ENCODE measurements at regions not wholly inside any gene's neighbourhood (a gene's known extent, or its start where the extent isn't known, plus 50 kb on each side); places are given as distances from the start of the nearest gene placed in this dataset.

GRCh38 chr5:18105449-18105848, 471.2 kb downstream of the TAF11L14 start:
- H3K4me3 ChIP-seq (ENCODE audit: low read depth, low read length) = no peak overlapping the region
- no peaks in the 10 kb centered on the region for H3K4me1 ChIP-seq (ENCODE audit: control insufficient read depth, insufficient read depth, low read length)
- no CpG with 5 or more reads among the region's 1 CpG for WGBS (ENCODE audit: insufficient coverage)
- H3K27me3 ChIP-seq (ENCODE audit: control insufficient read depth, insufficient read depth, low read length) = no peaks in the 10 kb centered on the region
- no peaks in the 10 kb centered on the region for H3K36me3 ChIP-seq (ENCODE audit: control insufficient read depth, insufficient read depth, low read length)
- no peak overlapping the region for H3K27ac ChIP-seq (ENCODE audit: low read depth, low read length)
- DNase-seq (ENCODE audit: low read depth in 4 of 6, low spot score in 6 of 6) = no peak
- no peaks in the 10 kb centered on the region for H3K9me3 ChIP-seq (ENCODE audit: control insufficient read depth, insufficient read depth, low read length)

GRCh38 chr5:18111906-18112465, 477.7 kb downstream of the TAF11L14 start:
- Histone ChIP-seq H3K4me1 (ENCODE audit: control insufficient read depth, insufficient read depth, low read length) (no peaks in the 10 kb centered on the region), H3K27me3 (ENCODE audit: control insufficient read depth, insufficient read depth, low read length) (no peaks in the 10 kb centered on the region), H3K9me3 (ENCODE audit: control insufficient read depth, insufficient read depth, low read length) (no peaks in the 10 kb centered on the region), H3K27ac (ENCODE audit: low read depth, low read length) (no peak overlapping the region), H3K4me3 (ENCODE audit: low read depth, low read length) (no peak overlapping the region), H3K36me3 (ENCODE audit: control insufficient read depth, insufficient read depth, low read length) (no peaks in the 10 kb centered on the region)
- no CpG with 5 or more reads among the region's 5 CpGs for WGBS (ENCODE audit: insufficient coverage)
- DNase-seq (ENCODE audit: low read depth in 4 of 6, low spot score in 6 of 6) = no peak

- no peaks in the 10 kb centered on the region for H3K27me3 ChIP-seq (ENCODE audit: control insufficient read depth, insufficient read depth, low read length)
- peak in 3 of 6 donors; percentile 48 to 87 (median 83) for DNase-seq (ENCODE audit: low read depth in 4 of 6, low spot score in 6 of 6)
- H3K4me3 ChIP-seq (ENCODE audit: low read depth, low read length) = no peak overlapping the region
- no peaks in the 10 kb centered on the region for H3K36me3 ChIP-seq (ENCODE audit: control insufficient read depth, insufficient read depth, low read length)
- WGBS (ENCODE audit: insufficient coverage) = 100% methylated on average over 1 of the region's 3 CpGs
- H3K4me1 ChIP-seq (ENCODE audit: control insufficient read depth, insufficient read depth, low read length) = no peaks in the 10 kb centered on the region
- no peaks in the 10 kb centered on the region for H3K9me3 ChIP-seq (ENCODE audit: control insufficient read depth, insufficient read depth, low read length)
- H3K27ac ChIP-seq (ENCODE audit: low read depth, low read length) = no peak overlapping the region
Measured at GRCh38 chr5:18113721-18114120, 479.5 kb downstream of the TAF11L14 start.

GRCh38 chr5:18114151-18114757, 480.0 kb downstream of the TAF11L14 start:
- H3K4me3 ChIP-seq (ENCODE audit: low read depth, low read length) = peak overlapping the region; percentile 22
- no peaks in the 10 kb centered on the region for H3K4me1 ChIP-seq (ENCODE audit: control insufficient read depth, insufficient read depth, low read length)
- peak in 4 of 6 donors; percentile 30 to 91 (median 48) for DNase-seq (ENCODE audit: low read depth in 4 of 6, low spot score in 6 of 6)
- 20% methylated on average over 2 of the region's 6 CpGs for WGBS (ENCODE audit: insufficient coverage)
- no peak overlapping the region for H3K27ac ChIP-seq (ENCODE audit: low read depth, low read length)
- no peaks in the 10 kb centered on the region for H3K36me3 ChIP-seq (ENCODE audit: control insufficient read depth, insufficient read depth, low read length)
- no peaks in the 10 kb centered on the region for H3K9me3 ChIP-seq (ENCODE audit: control insufficient read depth, insufficient read depth, low read length)
- no peaks in the 10 kb centered on the region for H3K27me3 ChIP-seq (ENCODE audit: control insufficient read depth, insufficient read depth, low read length)

- Histone ChIP-seq H3K4me1 (ENCODE audit: control insufficient read depth, insufficient read depth, low read length) (no peaks in the 10 kb centered on the region), H3K4me3 (ENCODE audit: low read depth, low read length) (no peak overlapping the region), H3K36me3 (ENCODE audit: control insufficient read depth, insufficient read depth, low read length) (no peaks in the 10 kb centered on the region), H3K9me3 (ENCODE audit: control insufficient read depth, insufficient read depth, low read length) (peaks cover 1% of the 10 kb centered on the region), H3K27ac (ENCODE audit: low read depth, low read length) (no peak overlapping the region), H3K27me3 (ENCODE audit: control insufficient read depth, insufficient read depth, low read length) (no peaks in the 10 kb centered on the region)
- no peak for DNase-seq (ENCODE audit: low read depth in 4 of 6, low spot score in 6 of 6)
- WGBS (ENCODE audit: insufficient coverage) = no CpG with 5 or more reads among the region's 2 CpGs
Measured at GRCh38 chr5:18117968-18118367, 483.7 kb downstream of the TAF11L14 start.

- no peaks in the 10 kb centered on the region for H3K27me3 ChIP-seq (ENCODE audit: control insufficient read depth, insufficient read depth, low read length)
- 98% methylated on average over 5 of the region's 11 CpGs for WGBS (ENCODE audit: insufficient coverage)
Measured at GRCh38 chr5:18119156-18119785, 485.0 kb downstream of the TAF11L14 start.

GRCh38 chr5:18141222-18141621, 507.0 kb downstream of the TAF11L14 start:
- no peak for DNase-seq (ENCODE audit: low read depth in 4 of 6, low spot score in 6 of 6)
- H3K27ac ChIP-seq (ENCODE audit: low read depth, low read length) = no peak overlapping the region
- H3K4me3 ChIP-seq (ENCODE audit: low read depth, low read length) = no peak overlapping the region
- H3K27me3 ChIP-seq (ENCODE audit: control insufficient read depth, insufficient read depth, low read length) = no peaks in the 10 kb centered on the region
- H3K9me3 ChIP-seq (ENCODE audit: control insufficient read depth, insufficient read depth, low read length) = peaks cover 3% of the 10 kb centered on the region
- no peaks in the 10 kb centered on the region for H3K4me1 ChIP-seq (ENCODE audit: control insufficient read depth, insufficient read depth, low read length)
- H3K36me3 ChIP-seq (ENCODE audit: control insufficient read depth, insufficient read depth, low read length) = no peaks in the 10 kb centered on the region

More at GRCh38 chr5:18119156-18119785, 485.0 kb downstream of the TAF11L14 start:
- no peaks in the 10 kb centered on the region for H3K4me1 ChIP-seq (ENCODE audit: control insufficient read depth, insufficient read depth, low read length)
- no peak overlapping the region for H3K27ac ChIP-seq (ENCODE audit: low read depth, low read length)
- no peaks in the 10 kb centered on the region for H3K36me3 ChIP-seq (ENCODE audit: control insufficient read depth, insufficient read depth, low read length)
- no peak overlapping the region for H3K4me3 ChIP-seq (ENCODE audit: low read depth, low read length)
- peaks cover 1% of the 10 kb centered on the region for H3K9me3 ChIP-seq (ENCODE audit: control insufficient read depth, insufficient read depth, low read length)
- no peak for DNase-seq (ENCODE audit: low read depth in 4 of 6, low spot score in 6 of 6)

- no peaks in the 10 kb centered on the region for H3K27me3 ChIP-seq (ENCODE audit: control insufficient read depth, insufficient read depth, low read length)
- no peak overlapping the region for H3K27ac ChIP-seq (ENCODE audit: low read depth, low read length)
- no peak for DNase-seq (ENCODE audit: low read depth in 4 of 6, low spot score in 6 of 6)
- H3K4me3 ChIP-seq (ENCODE audit: low read depth, low read length) = no peak overlapping the region
- H3K36me3 ChIP-seq (ENCODE audit: control insufficient read depth, insufficient read depth, low read length) = no peaks in the 10 kb centered on the region
- H3K9me3 ChIP-seq (ENCODE audit: control insufficient read depth, insufficient read depth, low read length) = peaks cover 3% of the 10 kb centered on the region
- no peaks in the 10 kb centered on the region for H3K4me1 ChIP-seq (ENCODE audit: control insufficient read depth, insufficient read depth, low read length)
- WGBS (ENCODE audit: insufficient coverage) = no CpG with 5 or more reads among the region's 1 CpG
Measured at GRCh38 chr5:18142831-18143230, 508.6 kb downstream of the TAF11L14 start.

GRCh38 chr5:18152671-18153070, 518.4 kb downstream of the TAF11L14 start:
- no CpG with 5 or more reads among the region's 2 CpGs for WGBS (ENCODE audit: insufficient coverage)
- no peak overlapping the region for H3K27ac ChIP-seq (ENCODE audit: low read depth, low read length)
- no peaks in the 10 kb centered on the region for H3K36me3 ChIP-seq (ENCODE audit: control insufficient read depth, insufficient read depth, low read length)
- H3K9me3 ChIP-seq (ENCODE audit: control insufficient read depth, insufficient read depth, low read length) = no peaks in the 10 kb centered on the region
- DNase-seq (ENCODE audit: low read depth in 4 of 6, low spot score in 6 of 6) = peak in 2 of 6 donors; percentile 59 to 78
- H3K4me3 ChIP-seq (ENCODE audit: low read depth, low read length) = no peak overlapping the region
- H3K27me3 ChIP-seq (ENCODE audit: control insufficient read depth, insufficient read depth, low read length) = no peaks in the 10 kb centered on the region
- no peaks in the 10 kb centered on the region for H3K4me1 ChIP-seq (ENCODE audit: control insufficient read depth, insufficient read depth, low read length)

- H3K9me3 ChIP-seq (ENCODE audit: control insufficient read depth, insufficient read depth, low read length) = peaks cover 2% of the 10 kb centered on the region
- no peak overlapping the region for H3K27ac ChIP-seq (ENCODE audit: low read depth, low read length)
- no CpG with 5 or more reads among the region's 2 CpGs for WGBS (ENCODE audit: insufficient coverage)
- H3K4me3 ChIP-seq (ENCODE audit: low read depth, low read length) = no peak overlapping the region
- no peaks in the 10 kb centered on the region for H3K36me3 ChIP-seq (ENCODE audit: control insufficient read depth, insufficient read depth, low read length)
- H3K4me1 ChIP-seq (ENCODE audit: control insufficient read depth, insufficient read depth, low read length) = no peaks in the 10 kb centered on the region
- peak in 1 of 6 donors; percentile 69 for DNase-seq (ENCODE audit: low read depth in 4 of 6, low spot score in 6 of 6)
- H3K27me3 ChIP-seq (ENCODE audit: control insufficient read depth, insufficient read depth, low read length) = no peaks in the 10 kb centered on the region
Measured at GRCh38 chr5:18158166-18158565, 523.9 kb downstream of the TAF11L14 start.

Data from spinal cord (tissue), 9 donors.